ENCODE measurements at regions not wholly inside any gene's neighbourhood (a gene's known extent, or its start where the extent isn't known, plus 50 kb on each side); places are given as distances from the start of the nearest gene placed in this dataset.
"Not testable (repeated sequence)": the region's sequence is repeated elsewhere in the genome, so short reads cannot be mapped to it uniquely, and the experiment has no call there.

- no peak for DNase-seq
Observed at GRCh38 chr7:37549076-37549931, 100.6 kb upstream of the ELMO1 start.

- no peak for DNase-seq
Observed at GRCh38 chr7:37550426-37550825, 101.8 kb upstream of the ELMO1 start.

- DNase-seq, result no peak
Observed at GRCh38 chr7:37550872-37551271, 102.2 kb upstream of the ELMO1 start.

GRCh38 chr7:37552030-37552429 lies 103.4 kb upstream of the ELMO1 start:
- no peak for DNase-seq

GRCh38 chr7:37552439-37552838 lies 103.8 kb upstream of the ELMO1 start:
- not testable (repeated sequence) for DNase-seq

GRCh38 chr7:37555528-37555927 lies 106.9 kb upstream of the ELMO1 start:
- DNase-seq, result no peak

- DNase-seq, result no peak
Observed at GRCh38 chr7:37557571-37558209, 109.0 kb upstream of the ELMO1 start.

- DNase-seq, result no peak
Observed at GRCh38 chr7:37558320-37559096, 109.8 kb upstream of the ELMO1 start.

GRCh38 chr7:37570145-37570544 lies 113.4 kb upstream of the GPR141 start:
- no peak for DNase-seq

GRCh38 chr7:37571806-37572205 lies 111.8 kb upstream of the GPR141 start:
- DNase-seq, result no peak

GRCh38 chr7:37577412-37577811 lies 106.2 kb upstream of the GPR141 start:
- DNase-seq, result no peak

- no peak for DNase-seq
Observed at GRCh38 chr7:37577901-37578300, 105.7 kb upstream of the GPR141 start.

- no peak for DNase-seq
Observed at GRCh38 chr7:37578350-37578749, 105.2 kb upstream of the GPR141 start.

- no peak for DNase-seq
Observed at GRCh38 chr7:37580376-37580775, 103.2 kb upstream of the GPR141 start.

- DNase-seq, result not testable (repeated sequence)
Observed at GRCh38 chr7:37584651-37585463, 98.7 kb upstream of the GPR141 start.

GRCh38 chr7:37590824-37591223 lies 92.7 kb upstream of the GPR141 start:
- no peak for DNase-seq

- no peak for DNase-seq
Observed at GRCh38 chr7:37592366-37592765, 91.2 kb upstream of the GPR141 start.

GRCh38 chr7:37594602-37595001 lies 89.0 kb upstream of the GPR141 start:
- DNase-seq, result no peak

- DNase-seq, result no peak
Observed at GRCh38 chr7:37598824-37599223, 84.7 kb upstream of the GPR141 start.

- DNase-seq, result no peak
Observed at GRCh38 chr7:37601321-37601720, 82.2 kb upstream of the GPR141 start.

- DNase-seq, result no peak
Observed at GRCh38 chr7:37604078-37604477, 79.5 kb upstream of the GPR141 start.

GRCh38 chr7:37617406-37617805 lies 66.2 kb upstream of the GPR141 start:
- DNase-seq, result not testable (repeated sequence)

GRCh38 chr7:37633048-37633447 lies 50.5 kb upstream of the GPR141 start:
- no peak for DNase-seq
